ENCODE measurements at regions not wholly inside any gene's neighbourhood (a gene's known extent, or its start where the extent isn't known, plus 50 kb on each side); places are given as distances from the start of the nearest gene placed in this dataset.
"Not testable (repeated sequence)": the region's sequence is repeated elsewhere in the genome, so short reads cannot be mapped to it uniquely, and the experiment has no call there.

DNA sequence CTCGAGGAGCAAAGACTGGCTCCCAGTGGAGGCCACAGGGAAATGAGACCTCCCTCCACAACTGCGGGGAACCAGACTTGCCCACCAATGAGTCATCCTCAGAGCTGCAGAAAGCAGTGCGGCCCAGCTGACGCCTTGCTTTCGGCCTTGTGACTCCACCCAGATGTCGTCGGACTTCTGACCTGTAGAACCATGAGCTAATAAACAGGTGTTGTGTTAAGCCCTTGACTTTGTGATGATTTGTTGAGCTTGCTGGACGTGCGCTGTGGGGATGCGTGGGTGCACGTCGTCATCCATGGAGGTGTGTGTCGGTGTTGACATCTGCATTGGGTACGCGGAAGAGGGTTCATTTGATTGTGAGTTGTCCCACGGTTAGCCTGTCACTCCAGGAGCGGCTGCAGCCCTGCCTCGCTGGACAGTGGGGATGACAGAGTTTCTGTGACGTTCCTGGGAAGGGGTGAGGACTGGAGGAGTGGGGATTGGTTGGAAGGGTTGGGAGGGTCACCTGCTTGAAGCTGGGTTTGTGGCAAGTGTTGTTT, 154.1 kb downstream of the SH3BP4 start:
- DNase-seq (ENCODE audit: low read depth), result no peak

DNA sequence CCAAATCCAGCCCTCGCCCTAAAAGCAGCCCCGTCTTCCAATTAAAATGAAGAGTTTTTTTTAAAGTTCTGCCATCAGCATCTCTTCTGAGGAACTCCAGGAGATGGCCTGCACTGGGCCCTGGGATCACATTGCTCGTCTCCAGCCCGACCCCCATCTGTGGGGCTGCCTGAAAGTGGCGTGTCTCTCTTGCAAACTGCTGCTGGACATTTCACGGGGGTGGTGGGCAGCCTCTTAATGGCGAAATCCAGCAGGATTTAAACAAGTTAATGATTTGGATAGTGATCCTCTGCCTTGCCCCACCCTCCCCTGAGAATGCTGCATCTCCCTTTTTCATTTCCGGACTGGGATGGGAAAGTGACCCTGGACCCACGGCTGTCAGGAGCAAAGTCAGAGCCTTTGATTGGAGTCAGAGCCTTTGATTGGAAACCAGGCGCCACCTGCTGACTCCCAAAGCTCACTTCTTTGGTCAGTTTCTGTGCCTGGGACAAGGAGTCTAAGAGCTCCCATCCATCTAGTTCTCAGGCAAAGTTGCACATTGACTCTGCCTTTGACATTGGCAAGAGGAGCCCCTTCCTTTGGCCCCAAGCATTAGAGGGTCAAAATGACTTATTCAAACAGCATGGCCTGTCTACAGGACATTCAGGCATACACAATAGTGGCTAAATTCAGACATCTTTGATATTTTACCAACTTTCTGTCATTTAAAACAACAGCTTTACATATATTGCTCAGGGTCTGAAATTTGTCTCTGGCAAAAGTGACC, 155.2 kb downstream of the SH3BP4 start:
- no peak for DNase-seq (ENCODE audit: low read depth)

DNA sequence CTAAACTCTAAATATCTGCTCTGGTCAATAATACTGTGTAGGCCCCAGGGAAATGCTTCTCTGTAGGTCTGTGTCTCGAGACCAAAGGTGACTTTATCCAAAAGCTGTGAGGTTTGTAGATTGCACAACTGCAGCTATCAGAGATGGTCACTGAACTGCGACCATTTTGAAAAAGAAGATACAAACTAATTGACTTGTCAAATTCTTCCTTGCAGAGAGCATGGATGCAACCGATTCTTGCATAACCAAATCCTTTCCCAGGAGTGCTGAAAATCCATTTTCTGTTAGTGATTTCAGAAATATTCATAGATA, 155.8 kb downstream of the SH3BP4 start:
- no peak for DNase-seq (ENCODE audit: low read depth)

DNA sequence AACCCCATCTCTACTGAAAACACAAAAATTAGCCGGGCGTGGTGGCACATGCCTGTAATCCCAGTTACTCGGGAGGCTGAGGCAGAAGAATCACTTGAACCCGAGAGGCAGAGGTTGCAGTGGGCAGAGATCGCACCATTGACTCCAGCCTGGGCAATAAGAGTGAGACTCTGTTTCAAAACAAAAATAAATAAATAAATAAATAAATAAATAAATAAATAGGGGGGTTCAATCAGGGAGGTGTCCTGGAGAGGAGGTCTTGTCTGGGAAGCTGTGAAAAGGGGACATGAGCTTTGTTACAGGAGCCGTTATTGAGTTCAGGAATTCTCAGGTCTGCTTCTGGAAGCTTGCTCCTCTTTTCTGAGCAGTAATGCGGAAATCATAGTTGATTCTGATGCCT, 157.7 kb downstream of the SH3BP4 start:
- not testable (repeated sequence) for DNase-seq (ENCODE audit: low read depth)

DNA sequence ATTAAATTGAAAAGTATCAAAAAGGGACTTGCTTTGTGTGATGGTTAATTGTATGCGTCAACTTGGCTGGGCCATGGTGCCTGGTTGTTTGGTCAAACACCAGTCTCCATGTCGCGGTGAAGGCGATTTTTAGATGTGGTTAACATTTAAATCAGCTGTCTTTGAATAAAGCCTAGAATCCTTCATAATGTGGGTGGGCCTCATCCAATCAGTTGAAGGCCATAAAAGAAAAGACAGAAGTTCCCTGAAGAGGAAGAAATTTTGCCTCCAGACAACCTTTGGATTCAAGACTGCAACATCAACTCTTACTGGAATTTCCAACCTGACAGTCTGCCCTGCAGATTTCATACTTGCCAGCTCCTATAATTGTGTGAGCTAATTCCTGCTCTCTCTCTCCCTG, 160.5 kb downstream of the SH3BP4 start:
- DNase-seq (ENCODE audit: low read depth), result no peak

DNA sequence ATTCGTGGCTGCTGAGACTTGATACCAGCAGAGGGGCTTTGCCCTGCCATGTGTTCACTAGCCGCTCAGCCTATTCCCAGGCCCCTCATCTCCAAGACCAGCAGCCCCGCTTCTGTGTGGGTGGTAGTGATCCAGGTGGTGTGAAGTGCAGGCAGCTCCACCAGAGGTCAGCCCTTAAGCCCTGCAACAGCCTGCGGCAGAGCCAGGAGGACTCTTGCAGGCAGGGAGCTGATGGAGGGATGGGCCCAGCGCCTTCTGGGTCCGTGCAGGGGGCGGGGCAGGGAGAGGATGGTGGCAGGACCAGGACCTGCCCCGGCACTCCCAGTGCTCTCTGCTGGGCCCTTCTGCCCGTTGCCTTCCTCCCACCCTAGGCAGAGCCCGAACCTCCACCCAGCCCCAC, 162.0 kb downstream of the SH3BP4 start:
- DNase-seq (ENCODE audit: low read depth), result no peak

DNA sequence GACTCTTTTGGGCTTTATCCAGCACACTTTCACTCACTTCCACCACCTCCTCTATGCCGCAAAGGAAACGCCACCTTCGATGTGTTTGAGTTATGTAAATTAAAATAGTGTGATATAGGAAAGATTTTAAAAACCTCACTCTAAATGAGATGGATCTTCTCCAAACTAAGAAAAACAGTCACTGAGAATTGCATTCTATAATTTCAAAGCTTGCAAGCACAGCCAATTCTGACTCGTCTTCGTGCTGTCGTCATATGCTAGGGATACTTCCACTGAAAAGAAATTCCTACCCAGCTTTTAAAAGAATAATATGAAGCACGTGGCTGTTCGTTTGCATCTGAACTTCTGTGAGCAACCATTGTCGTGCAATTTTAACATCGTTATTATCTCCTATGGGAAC, 162.5 kb downstream of the SH3BP4 start:
- no peak for DNase-seq (ENCODE audit: low read depth)

DNA sequence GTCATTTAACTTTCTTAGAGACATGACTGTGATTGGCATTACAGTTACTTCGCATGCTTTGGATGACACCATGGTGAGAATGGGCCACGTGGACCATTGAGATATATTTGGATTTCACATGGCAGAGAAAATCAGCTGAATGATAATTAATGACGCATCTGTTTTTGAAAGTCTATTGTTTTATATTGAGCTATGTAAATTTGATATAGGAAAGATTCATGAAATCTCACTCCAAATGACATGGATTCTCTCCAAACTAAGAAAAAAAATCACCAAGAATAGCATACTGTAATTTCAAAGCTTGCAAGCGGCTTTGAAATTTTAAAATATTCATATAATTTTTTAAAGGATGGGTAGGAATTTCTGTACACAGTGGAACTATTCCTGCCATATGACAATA, 163.7 kb downstream of the SH3BP4 start:
- DNase-seq (ENCODE audit: low read depth), result no peak

DNA sequence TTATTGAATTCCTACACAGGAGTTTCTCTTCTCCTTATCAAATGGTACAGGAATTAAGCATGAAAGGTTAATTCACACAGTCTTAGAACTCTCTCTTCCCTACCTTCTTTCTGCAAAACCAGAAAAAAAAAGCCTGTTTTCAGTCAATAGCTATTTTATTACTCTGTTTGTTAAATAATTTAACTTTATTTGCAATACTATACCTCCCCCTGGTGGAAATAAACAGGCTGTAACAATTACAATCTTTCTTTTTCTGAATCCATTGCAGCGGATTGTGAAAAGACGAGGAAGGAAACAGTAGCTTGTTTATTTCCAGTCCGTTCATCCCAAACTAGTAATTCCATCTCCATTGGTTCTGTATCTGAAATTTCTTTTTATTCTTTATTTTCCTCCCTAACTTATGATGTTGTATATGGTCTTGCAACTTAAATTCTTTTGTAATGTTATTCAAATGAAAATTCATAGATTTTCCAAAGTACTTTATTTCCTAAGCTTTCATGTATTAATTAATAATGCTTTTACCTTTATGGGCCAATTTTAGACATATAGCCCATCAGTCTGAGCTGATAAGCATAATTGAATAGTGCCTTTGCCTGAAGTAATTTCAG, 165.2 kb downstream of the SH3BP4 start:
- DNase-seq (ENCODE audit: low read depth), result no peak

DNA sequence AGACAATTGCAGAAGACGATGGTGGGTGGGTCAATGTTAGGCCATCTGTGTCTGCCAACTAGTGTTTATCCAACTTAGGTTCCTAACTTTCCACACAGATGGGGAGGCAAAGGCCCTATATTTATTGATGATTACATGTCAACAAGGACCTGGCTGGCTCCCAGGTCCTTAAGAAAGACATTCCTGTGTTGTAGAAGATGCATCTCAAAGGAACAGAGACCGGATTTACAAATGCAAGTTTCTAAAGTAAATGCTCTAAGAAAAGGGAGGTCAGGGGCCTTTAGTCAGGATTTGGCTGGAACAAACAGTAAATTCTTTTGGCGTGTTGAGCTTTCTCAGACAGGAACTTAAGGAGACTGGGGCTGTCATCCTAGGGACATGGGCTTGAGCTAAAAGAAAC, 175.0 kb downstream of the SH3BP4 start:
- no peak for DNase-seq (ENCODE audit: low read depth)

DNA sequence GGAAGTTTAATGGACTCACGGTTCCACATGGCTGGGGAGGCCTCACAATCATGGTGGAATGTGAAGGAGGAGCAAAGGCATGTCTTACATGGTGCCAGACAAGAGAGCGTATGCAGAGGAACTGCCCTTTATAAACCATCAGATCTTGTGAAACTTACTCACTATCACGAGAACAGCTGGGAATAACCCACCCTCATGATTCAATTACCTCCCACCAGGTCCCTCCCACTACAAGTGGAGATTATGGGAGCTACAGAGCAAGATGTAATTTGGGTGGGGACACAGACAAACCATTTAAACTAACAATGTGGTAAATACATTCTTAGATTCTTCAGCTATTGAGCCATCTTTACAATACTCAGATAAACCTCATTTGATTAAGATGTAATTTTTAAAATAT, 176.1 kb downstream of the SH3BP4 start:
- no peak for DNase-seq (ENCODE audit: low read depth)

DNA sequence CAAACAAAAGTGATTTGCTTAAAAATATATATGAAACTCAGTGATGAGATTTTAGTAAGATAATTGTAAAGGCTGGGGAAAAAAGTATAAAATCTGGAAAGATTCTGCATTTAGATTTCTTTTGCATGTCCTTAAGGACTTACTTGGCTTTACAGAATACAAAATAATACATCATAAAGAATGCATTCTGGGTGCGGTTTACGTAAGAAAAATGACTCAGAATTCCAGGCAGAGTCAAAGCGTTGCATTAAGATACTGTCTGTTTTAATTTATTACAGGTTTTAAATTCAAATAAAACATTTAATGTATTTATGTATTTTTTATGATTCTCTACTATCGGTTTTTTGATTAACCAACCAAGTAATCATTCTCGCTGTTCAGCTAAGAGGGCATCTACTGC, 178.0 kb downstream of the SH3BP4 start:
- no peak for DNase-seq (ENCODE audit: low read depth)

DNA sequence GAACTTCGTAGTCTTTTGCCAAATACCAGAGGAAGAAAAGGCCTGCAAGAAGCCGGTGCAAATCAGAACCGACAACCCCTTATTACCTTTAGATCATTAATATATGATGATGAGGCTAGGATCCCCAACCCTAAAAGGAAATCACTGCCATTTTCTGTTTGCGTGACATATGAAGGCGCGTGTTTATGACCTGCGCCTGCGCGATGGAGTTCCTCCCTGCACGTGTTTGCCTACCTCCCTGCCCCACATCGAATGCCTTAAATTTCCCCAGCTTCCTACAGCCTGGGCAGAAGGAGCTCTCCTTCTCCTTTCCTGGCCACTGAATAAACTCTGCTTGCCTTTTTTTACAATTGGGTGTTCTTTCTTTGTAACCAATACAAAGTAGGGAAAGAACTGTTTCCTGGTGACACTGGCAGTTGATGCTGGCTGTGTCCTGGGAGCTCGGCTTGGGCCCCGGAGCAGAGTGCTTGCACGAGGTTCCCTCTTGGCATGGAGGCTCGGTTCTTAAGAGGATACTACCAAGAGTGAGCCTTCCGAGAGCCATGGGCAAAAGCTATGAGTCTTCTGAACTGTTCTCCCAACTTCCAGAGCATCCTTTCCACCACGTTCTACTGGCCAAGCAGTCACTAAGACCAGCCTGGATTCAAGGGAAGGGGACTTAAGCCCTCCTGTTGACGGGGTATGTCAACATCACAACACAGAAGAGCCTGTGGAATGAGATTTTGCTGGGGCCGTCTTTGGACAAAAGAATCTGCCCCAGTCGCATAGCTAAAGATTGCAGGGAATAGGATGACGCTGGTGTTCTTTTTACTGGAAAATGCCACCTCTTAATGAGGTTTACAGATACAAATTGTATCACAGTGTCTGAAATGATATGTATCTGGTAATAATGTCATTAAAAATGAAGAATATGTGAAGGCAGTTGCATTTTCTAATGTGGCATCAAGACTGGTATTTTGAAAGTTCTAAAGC, 179.8 kb downstream of the SH3BP4 start:
- DNase-seq (ENCODE audit: low read depth), result no peak

DNA sequence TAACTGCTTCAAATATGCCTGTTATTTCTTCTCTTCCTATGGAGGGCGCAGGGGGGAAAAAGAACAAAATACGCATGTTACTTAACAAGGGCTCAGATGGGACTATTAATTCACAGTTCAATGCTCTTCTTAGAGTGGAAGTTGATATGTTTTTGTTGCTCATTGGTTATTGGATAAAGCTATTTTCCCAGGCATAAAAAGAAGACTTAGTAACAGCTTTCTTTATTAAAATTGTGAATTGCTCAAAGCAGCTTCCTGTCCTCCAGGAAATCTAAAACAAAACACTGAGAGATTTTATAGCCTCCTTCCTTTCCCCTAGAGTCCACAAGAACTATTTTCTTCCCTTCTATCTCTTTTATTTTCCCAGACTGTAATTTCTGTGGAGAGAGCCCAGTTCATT, 180.8 kb downstream of the SH3BP4 start:
- DNase-seq (ENCODE audit: low read depth), result no peak

DNA sequence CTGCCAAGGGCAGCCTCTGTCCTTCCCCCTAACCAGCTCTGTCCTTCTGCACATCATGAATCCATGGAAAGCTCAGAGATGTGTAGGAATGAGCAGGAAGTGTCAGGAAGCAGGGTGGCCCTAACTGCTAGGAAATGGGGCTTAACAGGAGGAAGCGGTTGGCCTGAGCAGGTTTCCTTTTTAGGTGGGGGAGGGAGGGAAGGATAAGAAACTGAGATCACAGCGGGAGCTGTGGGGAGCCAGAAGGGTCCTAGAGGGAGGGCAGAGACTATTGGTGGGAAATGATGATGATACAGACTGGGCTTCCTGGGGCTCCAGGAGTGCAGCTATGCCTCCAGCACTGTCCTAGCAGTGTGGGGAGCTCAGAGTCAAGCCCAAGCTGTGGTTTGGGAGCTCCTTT, 182.0 kb downstream of the SH3BP4 start:
- no peak for DNase-seq (ENCODE audit: low read depth)

DNA sequence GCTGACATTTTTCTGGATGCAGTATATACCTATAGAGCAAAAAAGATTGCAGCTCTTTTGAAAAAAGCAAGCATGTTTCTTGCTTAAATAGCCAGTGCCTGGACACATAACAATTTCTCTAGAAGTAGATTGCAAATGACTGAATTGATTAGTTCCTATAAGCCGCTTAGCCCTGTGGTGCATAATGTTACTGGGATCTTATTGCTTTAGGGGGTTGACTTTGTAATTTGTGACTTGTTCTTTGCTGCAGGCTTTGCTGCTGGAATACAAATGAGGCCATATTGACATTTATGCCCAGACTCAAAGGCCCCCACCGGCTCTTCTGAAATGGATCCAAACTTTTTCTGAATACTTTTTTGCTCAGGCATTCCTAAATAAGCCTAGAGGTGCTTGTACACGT, 182.6 kb downstream of the SH3BP4 start:
- DNase-seq (ENCODE audit: low read depth), result no peak

DNA sequence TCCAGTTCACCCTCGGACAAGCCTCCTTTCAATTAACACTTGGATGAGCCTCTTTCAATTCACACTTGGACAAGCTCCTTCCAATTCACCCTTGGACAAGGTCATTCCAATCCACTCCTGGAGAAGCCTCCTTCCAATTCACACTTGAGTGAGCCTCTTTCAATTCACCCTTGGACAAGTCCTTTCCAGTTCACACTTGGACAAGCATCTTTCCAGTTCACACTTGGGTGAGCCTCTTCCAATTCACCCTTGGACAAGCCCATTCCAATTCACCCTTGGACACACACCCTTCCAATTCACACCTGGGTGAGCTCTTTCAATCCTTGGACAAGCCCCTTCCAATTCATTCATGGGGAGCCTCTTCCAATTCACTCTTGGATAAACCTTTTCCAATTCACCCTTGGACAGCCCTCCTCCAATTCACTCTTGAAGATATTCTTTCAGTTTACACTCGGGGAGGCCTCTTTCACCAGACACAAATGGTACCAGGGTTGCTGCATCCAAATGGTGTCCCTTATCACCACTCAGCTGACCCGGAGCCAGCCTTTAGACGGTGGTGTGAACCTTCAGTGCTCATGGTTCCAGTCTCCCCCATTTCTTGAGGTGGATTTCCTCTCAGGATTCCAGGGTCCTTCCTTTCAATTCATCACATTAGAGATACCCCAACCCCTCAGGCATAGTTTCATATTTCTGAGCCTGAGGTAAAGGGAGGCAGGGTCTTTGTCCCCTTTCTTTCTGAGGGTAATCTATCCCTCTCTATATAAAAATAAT, 183.6 kb downstream of the SH3BP4 start:
- DNase-seq (ENCODE audit: low read depth), result no peak

DNA sequence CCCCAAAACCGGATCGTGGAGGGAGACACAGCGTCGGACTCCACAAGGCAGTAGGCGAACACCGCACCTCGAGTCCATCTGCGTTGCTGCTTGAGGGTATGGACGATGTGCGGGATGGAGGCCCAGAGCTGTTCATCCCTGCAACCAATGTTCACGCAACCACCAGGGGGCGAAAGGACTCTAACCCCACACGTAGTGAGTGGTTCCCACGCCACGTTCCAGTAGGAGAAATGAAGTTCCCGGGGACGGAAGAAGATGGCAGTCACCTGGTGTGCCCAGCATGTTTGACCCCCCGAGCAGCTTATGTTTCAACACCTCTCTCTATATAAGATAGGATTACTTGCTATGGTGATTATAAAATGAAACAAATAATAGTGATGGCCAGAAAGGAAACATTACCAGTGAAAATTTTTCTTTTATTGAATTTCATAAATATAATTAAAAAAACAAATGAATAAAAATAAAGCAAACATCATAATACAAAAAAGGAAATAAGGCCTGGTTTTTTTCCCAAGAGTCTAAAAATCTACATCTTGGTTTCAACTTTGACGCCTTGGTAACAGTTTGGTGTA, 184.3 kb downstream of the SH3BP4 start:
- peak; percentile 50 for DNase-seq (ENCODE audit: low read depth)

DNA sequence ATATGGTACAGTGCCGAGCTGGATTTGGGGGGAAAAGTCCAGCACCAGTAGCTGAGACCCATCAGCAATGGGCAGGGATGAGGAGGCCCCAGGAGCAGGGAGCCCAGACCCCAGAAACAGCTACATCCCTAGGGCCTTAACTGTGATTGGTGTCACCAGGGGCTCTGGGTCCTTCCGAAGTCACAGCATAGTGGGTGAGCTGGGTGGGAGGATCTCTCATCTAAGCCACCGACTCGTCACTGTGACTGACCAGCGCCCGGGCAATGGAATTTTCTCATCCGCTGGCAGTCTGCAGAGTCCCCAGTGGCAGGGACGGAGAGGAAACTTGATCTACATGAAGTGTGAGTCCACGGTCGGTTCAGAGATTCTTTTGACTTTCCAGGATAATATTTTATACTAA, 186.5 kb downstream of the SH3BP4 start:
- no peak for DNase-seq (ENCODE audit: low read depth)

DNA sequence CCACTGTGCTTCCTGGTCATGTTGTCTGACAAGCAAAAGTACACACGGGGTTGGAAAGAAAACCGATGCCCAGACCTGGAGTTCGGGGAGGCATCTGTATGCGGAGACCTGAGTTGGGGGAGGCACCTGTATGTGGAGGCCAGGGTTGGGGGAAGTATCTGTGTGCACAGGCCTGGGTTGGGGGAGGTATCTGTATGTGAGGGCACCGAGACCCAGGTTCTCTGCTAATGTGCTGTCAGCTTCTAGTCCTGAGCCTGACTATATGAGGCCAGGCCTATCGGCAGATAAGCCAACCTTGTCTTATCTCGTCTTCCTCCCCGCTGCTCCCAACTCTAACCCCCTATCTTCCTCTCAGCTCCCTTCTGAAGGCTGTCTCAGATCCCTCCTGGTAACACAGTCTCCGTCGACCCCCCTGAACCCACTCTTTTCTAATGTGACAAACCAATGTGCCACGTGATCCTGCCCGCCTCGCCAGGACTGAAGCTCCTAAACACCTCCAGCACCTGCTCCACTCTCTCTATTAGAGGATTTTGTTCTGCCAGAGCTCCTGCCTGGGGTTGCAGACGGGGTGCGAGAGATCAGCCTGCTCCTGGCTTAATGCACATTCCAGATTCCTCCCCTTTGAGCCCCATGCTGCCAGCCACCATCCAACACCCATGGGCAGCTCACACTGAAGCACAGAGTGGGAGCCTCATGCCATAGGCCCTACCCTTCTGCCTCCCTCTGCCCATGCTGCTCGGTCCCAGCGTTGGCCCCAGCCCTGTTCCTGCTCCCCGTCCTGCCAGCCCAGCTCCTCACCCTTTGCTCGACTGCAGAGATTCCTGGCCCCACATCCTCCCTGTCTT, 188.4 kb downstream of the SH3BP4 start:
- no peak for DNase-seq (ENCODE audit: low read depth)

DNA sequence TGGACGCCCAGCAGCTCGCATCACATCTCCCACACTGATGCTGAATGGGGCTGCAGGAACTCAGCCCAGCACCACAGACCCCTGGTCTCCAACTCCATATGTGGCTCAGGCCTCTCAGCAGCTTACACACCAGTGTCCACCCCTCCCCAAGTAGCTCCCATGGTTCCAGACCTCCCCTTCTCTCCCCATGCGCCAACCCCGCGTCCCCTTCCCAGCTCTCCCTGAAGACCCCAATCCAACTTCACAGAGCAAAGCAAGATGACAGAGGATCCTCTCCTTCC, 188.9 kb downstream of the SH3BP4 start:
- DNase-seq (ENCODE audit: low read depth), result no peak
